Neural progenitor cell (in vitro differentiated cells): ENCODE measurements at regions not wholly inside any gene's neighbourhood (a gene's known extent, or its start where the extent isn't known, plus 50 kb on each side); places are given as distances from the start of the nearest gene placed in this dataset.

Experiments used
- DNase-seq: peaks from one replicate; pipeline ENCODE4 v3.0.0-alpha.2; 2016; ENCODE audit warnings: low spot score
- H2AFZ ChIP-seq: fragments of 200-600 bp; sonication (generic); replicated peaks from 2 replicates; pipeline ENCODE4 v1.6.1; 2016; ENCODE audit warnings: antibody characterized with exemption
- H3F3A ChIP-seq: fragments of 200-600 bp; sonication (generic); 2 replicates; pipeline ENCODE4 v1.6.1; 2016; ENCODE audit warnings: antibody characterized with exemption, low read depth
- H3K27ac ChIP-seq: fragments of 200-600 bp; sonication (generic); 2 replicates; pipeline ENCODE4 v1.5.1; 2016; ENCODE audit warnings: mild to moderate bottlenecking
- H3K27me3 ChIP-seq: fragments of 200-600 bp; sonication (generic); 2 replicates; pipeline ENCODE4 v1.6.1; 2016; ENCODE audit warnings: mild to moderate bottlenecking, moderate library complexity
- H3K36me3 ChIP-seq: fragments of 200-600 bp; sonication (generic); 2 replicates; pipeline ENCODE4 v1.5.1; 2016
- H3K4me1 ChIP-seq: fragments of 200-600 bp; sonication (generic); 2 replicates; pipeline ENCODE4 v1.6.1; 2016; ENCODE audit warnings: mixed run types
- H3K4me2 ChIP-seq: fragments of 200-600 bp; sonication (generic); 2 replicates; pipeline ENCODE4 v1.6.1; 2016
- H3K4me3 ChIP-seq: fragments of 200-600 bp; sonication (generic); 2 replicates; pipeline ENCODE4 v1.5.1; 2016
- H3K79me2 ChIP-seq: fragments of 200-600 bp; sonication (generic); 2 replicates; pipeline ENCODE4 v1.6.1; 2016; ENCODE audit warnings: low read depth
- H3K9ac ChIP-seq: fragments of 200-600 bp; sonication (generic); 2 replicates; pipeline ENCODE4 v1.6.1; 2016
- H3K9me3 ChIP-seq: fragments of 200-600 bp; sonication (generic); 2 replicates; pipeline ENCODE4 v1.5.1; 2016; ENCODE audit warnings: low read depth
- H4K20me1 ChIP-seq: fragments of 200-600 bp; sonication (generic); 2 replicates; pipeline ENCODE4 v1.6.1; 2016; ENCODE audit warnings: low read depth
- H3K27ac Mint-ChIP-seq: 3 replicates; pipeline ENCODE4 v1.8.0; 2021; ENCODE audit warnings: mixed read lengths
- H3K27me3 Mint-ChIP-seq: 2 replicates; pipeline ENCODE4 v1.8.0; 2022; ENCODE audit warnings: low read depth, mild to moderate bottlenecking, inconsistent platforms, moderate library complexity, mixed read lengths; ENCODE audit not compliant: insufficient read depth
- H3K36me3 Mint-ChIP-seq: 3 replicates; pipeline ENCODE4 v1.8.0; 2021; ENCODE audit warnings: mixed read lengths
- H3K4me1 Mint-ChIP-seq: 3 replicates; pipeline ENCODE4 v1.8.0; 2021; ENCODE audit warnings: mixed read lengths
- H3K4me3 Mint-ChIP-seq: 3 replicates; pipeline ENCODE4 v1.8.0; 2021; ENCODE audit warnings: mild to moderate bottlenecking, moderate library complexity, mixed read lengths
- H3K9me3 Mint-ChIP-seq: 3 replicates; pipeline ENCODE4 v1.8.0; 2020; ENCODE audit warnings: mixed read lengths
- EZH2 ChIP-seq: fragments of 200-600 bp; sonication (generic); IDR thresholded peaks from 2 replicates; pipeline ENCODE4 v1.6.1; 2017; ENCODE audit warnings: antibody characterized with exemption, mild to moderate bottlenecking, moderate library complexity
- EZH2phosphoT487 ChIP-seq: fragments of 200-600 bp; sonication (generic); IDR thresholded peaks from 2 replicates; pipeline ENCODE4 v1.6.1; 2017; ENCODE audit warnings: antibody characterized with exemption
- TF ChIP-seq, protein P1 (sequence below): fragments of 200-600 bp; sonication (generic); IDR thresholded peaks from 2 replicates; pipeline ENCODE4 v1.5.1; 2017; ENCODE audit warnings: antibody characterized with exemption, mild to moderate bottlenecking

GRCh38 chr6:150537491-150537890 is 62.2 kb upstream of the PLEKHG1 start:
- Histone ChIP-seq H3K9ac (no peak overlapping the region), H3K4me3 (no peak overlapping the region), H3K4me1 (no peaks in the 10 kb centered on the region), H3F3A (no peaks in the 10 kb centered on the region), H3K27me3 (no peaks in the 10 kb centered on the region), H2AFZ (no peak overlapping the region), H4K20me1 (no peaks in the 10 kb centered on the region), H3K79me2 (no peaks in the 10 kb centered on the region), H3K4me2 (no peak overlapping the region), H3K9me3 (no peaks in the 10 kb centered on the region), H3K36me3 (no peaks in the 10 kb centered on the region), H3K27ac (no peak overlapping the region)
- peaks cover 7% of the 10 kb centered on the region for H3K27me3 Mint-ChIP-seq
- no peak overlapping the region for H3K4me3 Mint-ChIP-seq
- DNase-seq = no peak
- no peak overlapping the region for H3K27ac Mint-ChIP-seq
- H3K9me3 Mint-ChIP-seq = peaks cover 13% of the 10 kb centered on the region
- peaks cover 7% of the 10 kb centered on the region for H3K4me1 Mint-ChIP-seq
- no peak for TF ChIP-seq EZH2phosphoT487
- no peak for TF ChIP-seq EZH2
- TF ChIP-seq, protein P1, sequence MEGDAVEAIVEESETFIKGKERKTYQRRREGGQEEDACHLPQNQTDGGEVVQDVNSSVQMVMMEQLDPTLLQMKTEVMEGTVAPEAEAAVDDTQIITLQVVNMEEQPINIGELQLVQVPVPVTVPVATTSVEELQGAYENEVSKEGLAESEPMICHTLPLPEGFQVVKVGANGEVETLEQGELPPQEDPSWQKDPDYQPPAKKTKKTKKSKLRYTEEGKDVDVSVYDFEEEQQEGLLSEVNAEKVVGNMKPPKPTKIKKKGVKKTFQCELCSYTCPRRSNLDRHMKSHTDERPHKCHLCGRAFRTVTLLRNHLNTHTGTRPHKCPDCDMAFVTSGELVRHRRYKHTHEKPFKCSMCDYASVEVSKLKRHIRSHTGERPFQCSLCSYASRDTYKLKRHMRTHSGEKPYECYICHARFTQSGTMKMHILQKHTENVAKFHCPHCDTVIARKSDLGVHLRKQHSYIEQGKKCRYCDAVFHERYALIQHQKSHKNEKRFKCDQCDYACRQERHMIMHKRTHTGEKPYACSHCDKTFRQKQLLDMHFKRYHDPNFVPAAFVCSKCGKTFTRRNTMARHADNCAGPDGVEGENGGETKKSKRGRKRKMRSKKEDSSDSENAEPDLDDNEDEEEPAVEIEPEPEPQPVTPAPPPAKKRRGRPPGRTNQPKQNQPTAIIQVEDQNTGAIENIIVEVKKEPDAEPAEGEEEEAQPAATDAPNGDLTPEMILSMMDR = no peak
- H3K36me3 Mint-ChIP-seq = peaks cover 4% of the 10 kb centered on the region

DNA sequence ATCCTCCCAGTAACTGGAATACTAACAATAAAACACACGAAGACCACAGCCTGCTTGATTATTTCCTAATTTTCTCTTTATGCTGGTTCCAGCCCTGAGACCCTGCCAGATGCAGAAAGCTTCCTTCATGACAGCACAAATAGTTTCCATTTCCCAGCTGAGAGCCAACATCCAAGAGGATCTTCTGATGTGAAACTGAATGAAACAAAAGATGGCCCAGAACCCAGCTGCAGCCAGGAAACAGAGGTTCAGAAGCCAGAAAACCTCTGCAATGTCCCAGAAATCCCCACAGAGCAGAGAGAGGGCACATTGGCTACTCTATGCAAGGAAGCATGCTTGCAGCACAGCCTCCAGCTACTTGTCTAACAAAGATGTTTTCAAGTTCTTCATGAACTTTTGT is 61.8 kb upstream of the PLEKHG1 start:
- Mint-ChIP-seq H3K4me3 (no peak overlapping the region), H3K4me1 (peaks cover 7% of the 10 kb centered on the region), H3K36me3 (peaks cover 4% of the 10 kb centered on the region), H3K27ac (peak overlapping the region; percentile 43), H3K27me3 (peaks cover 7% of the 10 kb centered on the region), H3K9me3 (peaks cover 13% of the 10 kb centered on the region)
- TF ChIP-seq EZH2phosphoT487 (no peak), EZH2 (no peak)
- TF ChIP-seq, protein P1 = no peak
- Histone ChIP-seq H3K4me3 (no peak overlapping the region), H3K4me2 (no peak overlapping the region), H4K20me1 (no peaks in the 10 kb centered on the region), H3K9me3 (no peaks in the 10 kb centered on the region), H3K79me2 (no peaks in the 10 kb centered on the region), H3K9ac (no peak overlapping the region), H3F3A (no peaks in the 10 kb centered on the region), H3K36me3 (no peaks in the 10 kb centered on the region), H3K4me1 (no peaks in the 10 kb centered on the region), H2AFZ (no peak overlapping the region), H3K27ac (no peak overlapping the region), H3K27me3 (no peaks in the 10 kb centered on the region)
- DNase-seq = no peak

- DNase-seq = no peak
- Histone ChIP-seq H3K4me2 (no peak overlapping the region), H3K36me3 (no peaks in the 10 kb centered on the region), H4K20me1 (no peaks in the 10 kb centered on the region), H2AFZ (no peak overlapping the region), H3K27ac (no peak overlapping the region), H3F3A (no peaks in the 10 kb centered on the region), H3K27me3 (no peaks in the 10 kb centered on the region), H3K9me3 (no peaks in the 10 kb centered on the region), H3K4me3 (no peak overlapping the region), H3K9ac (no peak overlapping the region), H3K79me2 (no peaks in the 10 kb centered on the region), H3K4me1 (no peaks in the 10 kb centered on the region)
- Mint-ChIP-seq H3K36me3 (peaks cover 4% of the 10 kb centered on the region), H3K27me3 (peaks cover 7% of the 10 kb centered on the region), H3K4me3 (no peak overlapping the region), H3K27ac (no peak overlapping the region), H3K4me1 (peaks cover 7% of the 10 kb centered on the region), H3K9me3 (peaks cover 13% of the 10 kb centered on the region)
- TF ChIP-seq, protein P1 = no peak
- no peak for TF ChIP-seq EZH2
Measured at GRCh38 chr6:150539111-150539510, 60.6 kb upstream of the PLEKHG1 start.
